ENCODE measurements at regions not wholly inside any gene's neighbourhood (a gene's known extent, or its start where the extent isn't known, plus 50 kb on each side); places are given as distances from the start of the nearest gene placed in this dataset.

GRCh38 chr4:36737691-36738090 is 456.3 kb downstream of the DTHD1 start:
- DNase-seq: no peak

GRCh38 chr4:36740796-36741310 is 459.4 kb downstream of the DTHD1 start:
- DNase-seq: no peak

DNA sequence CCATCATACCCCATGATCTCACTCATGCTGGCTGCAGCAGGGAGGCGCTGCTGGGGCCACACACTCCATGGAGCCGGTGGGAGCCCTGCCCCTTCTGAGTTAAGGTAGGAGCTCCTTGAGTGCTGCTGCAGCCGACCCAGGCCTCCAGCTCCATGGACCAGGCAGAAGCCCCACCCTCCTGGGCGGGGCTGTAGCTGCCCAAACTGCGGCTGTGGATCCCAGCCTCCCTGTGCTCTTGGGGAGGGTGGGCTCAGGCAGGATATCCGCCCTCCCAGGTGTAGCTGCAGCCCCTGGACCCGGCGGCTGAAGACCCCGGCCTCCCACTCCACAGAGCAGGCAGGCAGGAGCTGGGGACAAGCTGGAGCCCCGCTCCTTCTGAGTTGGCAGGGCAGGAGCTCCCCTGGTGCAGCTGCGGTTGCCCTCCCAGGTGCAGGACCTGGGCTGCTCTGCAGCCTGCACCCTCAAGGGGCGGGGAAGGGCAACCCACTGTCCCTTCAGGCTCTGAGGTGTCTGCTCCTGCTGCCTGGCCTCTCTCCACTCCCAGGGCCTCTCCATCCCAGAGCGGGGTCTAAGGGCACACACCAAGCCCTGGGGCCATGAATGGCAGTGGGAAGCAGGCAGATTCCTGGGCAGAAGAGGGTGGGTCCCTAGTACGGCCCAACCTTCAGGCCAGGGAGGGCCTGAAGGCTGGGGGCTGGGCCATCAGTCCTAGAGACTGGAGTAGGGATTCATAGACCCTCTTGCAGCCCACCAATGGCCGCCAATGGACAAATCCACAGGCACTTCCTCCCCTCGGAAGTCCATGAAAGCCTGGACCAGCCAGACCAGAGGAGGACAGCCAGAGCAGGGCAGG is 466.1 kb downstream of the DTHD1 start:
- DNase-seq: no peak

DNA sequence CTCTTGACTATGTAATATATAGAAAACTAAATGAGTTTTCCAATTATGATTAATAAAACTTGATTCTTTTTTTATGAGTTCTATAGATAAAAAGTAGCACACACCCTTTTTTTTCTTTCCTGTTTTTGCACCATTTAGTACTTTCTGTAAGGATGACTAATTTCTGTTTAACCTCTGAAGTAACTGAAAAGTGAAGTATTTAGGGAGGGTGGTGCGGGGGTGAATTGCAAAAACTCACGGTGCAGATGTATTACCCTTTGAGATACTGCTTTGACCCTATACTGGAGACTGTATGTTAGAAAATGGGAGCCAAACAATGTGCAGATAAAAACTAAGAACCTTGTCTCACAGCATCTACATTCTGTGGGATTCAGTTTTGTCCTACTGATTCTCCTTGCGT is 471.6 kb downstream of the DTHD1 start:
- DNase-seq: no peak

DNA sequence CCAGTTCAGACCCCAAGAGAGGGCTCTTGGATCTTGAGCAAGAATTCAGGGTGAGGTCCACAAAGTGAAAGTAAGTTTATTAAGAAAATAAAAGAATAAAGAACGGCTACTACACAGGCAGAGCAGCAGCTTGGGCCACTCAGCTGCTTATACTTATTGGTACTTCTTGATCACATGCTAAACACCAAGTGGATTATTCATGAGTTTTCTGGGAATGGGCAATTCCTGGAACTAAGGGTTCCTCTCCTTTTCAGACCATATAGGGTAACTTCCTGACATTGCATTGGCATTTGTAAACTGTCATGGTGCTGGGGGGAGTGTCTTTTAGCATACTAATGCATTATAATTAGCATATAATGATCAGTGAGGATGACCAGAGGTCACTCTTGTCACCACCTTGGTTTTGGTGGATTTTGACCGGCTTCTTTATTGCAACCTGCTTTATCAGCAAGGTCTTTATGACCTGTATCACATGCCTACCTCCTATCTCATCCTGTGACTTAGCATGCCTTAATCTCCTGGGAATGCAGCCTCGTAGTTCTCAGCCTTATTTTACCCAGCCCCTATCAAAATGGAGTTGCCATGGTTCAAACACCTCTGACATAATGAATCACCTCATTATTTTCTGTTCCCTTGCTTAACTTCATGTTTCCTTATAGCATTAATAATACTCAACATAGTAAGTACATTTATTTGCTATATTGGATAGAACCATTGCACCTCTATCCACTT is 476.3 kb downstream of the DTHD1 start:
- no peak for DNase-seq

- no peak for DNase-seq
Observed at GRCh38 chr4:36758312-36759178, 477.1 kb downstream of the DTHD1 start.

DNA sequence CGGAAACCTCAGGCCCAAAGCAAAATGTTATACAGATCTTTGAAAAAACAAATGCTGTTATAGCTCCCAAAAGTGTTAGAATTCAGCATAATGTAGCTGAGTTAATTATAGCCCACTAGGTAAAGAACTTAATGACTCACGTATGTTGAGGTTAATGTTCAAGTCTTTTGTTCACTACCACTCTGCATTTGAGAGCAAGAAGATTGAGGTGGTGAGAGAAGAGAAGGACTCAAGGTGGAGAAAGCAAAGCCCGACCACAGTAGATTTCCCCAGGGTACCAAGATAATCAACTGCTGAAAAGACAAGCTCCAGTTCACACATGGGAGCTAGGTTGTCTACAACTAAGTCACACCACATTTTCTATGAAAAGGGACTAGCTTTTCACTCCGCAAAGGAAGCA is 480.2 kb downstream of the DTHD1 start:
- DNase-seq: no peak

DNA sequence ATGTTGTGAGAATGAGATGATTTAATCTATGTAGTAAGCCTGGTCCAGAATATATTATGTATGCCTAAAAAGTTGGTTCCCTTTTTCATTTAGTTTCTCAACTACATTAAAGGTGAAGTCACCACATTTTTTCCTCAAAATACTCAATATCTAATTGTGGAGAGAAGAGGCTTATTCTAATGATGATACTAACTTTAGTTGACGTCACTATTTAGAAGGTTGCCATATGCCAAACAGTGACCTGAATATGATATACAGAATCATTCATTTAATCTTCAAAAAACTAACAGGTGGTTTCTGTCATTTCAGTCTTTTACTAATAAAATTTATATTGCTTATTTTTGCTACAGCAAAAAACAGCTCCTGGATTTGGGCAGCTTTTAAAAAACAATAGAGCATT is 480.7 kb upstream of the NWD2 start:
- no peak for DNase-seq

DNA sequence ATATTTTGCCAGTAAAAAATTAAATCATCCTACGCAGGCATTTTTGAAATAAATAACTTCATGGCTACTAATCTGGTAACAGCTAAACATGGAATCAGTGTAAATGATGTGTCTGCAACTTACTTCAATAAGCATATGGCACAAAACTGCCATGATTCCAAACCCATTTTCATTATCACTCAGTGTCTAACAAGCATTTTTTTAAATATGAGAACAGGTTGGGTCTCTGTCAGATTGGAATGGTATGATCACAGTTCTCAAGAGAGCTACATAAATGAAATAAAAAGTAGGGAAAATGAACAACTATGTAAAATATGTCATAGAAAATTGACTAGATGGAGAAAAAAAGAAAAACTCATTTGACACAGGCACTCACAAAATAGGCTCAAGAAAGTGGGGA is 476.9 kb upstream of the NWD2 start:
- no peak for DNase-seq

GRCh38 chr4:36771411-36772153 is 473.0 kb upstream of the NWD2 start:
- DNase-seq: no peak

- DNase-seq: no peak
Observed at GRCh38 chr4:36772154-36772516, 472.4 kb upstream of the NWD2 start.

DNA sequence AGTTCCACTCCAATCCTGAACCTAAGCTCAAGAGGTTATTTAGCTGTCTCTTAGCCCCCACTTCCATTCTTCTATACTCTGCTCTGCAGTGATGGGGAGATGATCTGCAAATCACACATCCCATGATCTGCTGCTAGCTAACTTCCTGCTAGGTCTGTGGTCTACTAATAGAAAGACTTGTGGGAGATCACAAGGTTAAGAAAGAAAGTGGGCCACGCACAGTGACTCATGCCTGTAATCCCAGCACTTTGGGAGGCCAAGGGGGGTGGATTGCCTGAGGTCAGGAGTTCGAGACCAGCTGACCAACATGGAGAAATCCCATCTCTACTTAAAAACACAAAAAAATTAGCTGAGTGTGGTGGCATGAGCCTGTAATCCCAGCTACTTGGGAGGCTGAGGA is 471.1 kb upstream of the NWD2 start:
- DNase-seq: no peak

GRCh38 chr4:36775544-36775943 is 469.0 kb upstream of the NWD2 start:
- DNase-seq: no peak

DNA sequence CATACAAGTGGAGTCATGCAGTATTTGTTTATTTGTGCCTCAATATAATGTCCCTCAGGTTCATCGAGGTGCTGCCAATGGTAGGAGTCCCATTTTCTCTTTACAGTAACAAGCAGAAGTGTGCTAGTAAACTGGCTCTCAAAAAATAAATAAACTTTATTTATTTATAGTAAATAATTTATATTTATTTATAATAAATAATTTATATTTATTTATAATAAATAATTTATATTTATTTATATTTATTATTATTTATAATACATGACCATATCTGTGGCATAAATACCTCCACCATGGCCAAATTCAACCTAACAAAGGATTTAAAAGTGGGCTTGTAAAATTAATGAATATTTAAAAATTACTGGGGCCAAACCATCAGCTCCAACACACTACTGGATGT is 464.9 kb upstream of the NWD2 start:
- DNase-seq: no peak

GRCh38 chr4:36785973-36786372 is 458.6 kb upstream of the NWD2 start:
- DNase-seq: no peak

DNA sequence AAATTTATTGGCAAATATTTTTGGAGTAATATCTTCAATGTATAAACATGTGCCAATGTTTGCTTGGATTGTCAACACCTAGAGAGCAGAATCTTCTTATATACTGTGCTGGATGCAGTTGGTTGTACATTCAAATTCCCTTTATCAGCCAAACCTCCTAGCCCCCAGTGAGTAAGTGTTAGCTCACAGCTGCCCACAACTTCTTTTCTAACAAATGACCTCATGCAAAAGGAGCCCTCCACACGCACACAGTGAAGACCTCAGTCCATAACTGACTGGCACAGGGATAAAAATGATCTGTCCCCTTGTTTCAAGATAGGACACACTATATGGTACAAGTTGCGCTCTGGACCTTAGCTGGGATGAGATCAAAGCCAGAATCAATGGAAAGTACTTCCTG is 458.0 kb upstream of the NWD2 start:
- no peak for DNase-seq

DNA sequence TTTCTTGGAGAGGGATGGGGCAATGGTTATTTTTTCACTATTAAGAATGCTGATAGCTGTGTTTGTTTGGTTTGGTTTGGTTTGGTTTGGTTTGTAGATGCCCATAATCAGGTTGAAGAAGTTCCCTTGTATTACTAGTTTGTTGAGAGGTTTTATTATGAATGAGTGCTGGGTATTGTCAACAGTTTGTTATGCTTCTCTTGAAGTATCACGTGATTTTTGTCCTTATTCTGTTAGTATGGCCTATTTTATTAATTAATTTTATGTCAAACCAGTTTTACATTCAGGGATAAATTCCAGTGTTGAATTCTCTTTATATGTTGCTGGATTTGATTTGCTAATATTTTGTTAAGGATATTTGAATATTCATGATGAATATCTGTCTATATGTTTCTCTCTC is 449.8 kb upstream of the NWD2 start:
- no peak for DNase-seq

GRCh38 chr4:36812149-36812548 is 432.4 kb upstream of the NWD2 start:
- DNase-seq: no peak

DNA sequence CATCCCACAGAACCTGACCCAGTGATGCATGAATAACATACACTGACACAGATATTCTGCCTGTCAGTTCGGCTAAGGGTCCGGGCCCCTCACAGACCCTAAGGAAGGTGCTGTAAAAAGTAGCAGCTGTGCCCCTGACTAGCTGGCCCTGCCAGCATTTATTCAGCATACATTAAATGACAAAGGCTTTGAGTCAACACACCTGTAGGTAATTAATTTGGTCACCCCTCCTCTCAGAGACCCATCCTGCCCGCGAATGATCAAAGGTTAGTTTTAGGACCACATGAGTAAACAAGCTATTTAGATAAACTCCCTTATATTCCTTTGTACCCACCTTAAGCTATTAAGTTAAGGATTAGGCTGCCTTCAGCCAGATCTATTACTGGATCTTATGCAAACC is 429.0 kb upstream of the NWD2 start:
- no peak for DNase-seq

DNA sequence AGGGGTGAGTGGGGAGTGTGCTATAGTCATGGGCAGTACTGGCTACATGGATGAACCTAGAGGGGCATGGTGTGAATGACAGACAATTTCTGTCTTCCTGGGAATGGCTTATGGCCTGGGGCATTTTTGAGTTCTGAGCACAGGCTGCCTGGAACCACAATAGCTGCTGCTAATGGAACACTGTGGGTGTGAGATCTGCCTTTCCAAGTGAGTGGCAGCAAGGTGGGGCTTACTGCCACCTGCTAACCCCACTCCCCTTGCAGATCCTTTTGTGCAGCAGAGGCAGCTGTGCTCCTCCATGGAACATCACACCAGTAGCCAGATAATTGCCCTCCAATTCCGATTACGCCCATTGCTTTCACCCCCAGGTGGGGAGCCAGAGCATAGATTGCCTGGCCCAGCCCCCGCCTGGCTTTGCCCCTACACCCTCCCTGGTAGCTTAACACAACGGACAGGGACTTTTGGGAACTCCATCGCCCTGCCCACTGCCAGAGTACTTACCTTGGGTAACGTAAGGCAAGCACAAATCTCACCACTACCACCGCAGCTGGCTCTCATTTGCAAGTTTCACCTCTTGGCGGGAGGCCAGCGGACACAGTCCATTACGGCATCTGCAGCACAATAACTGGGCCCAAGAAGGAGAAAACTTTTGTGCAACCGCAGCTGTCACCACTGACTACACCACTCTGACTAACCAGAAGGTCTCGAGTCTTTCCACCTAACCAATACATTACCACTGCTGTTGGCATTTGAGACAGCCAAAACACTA is 421.2 kb upstream of the NWD2 start:
- no peak for DNase-seq

DNA sequence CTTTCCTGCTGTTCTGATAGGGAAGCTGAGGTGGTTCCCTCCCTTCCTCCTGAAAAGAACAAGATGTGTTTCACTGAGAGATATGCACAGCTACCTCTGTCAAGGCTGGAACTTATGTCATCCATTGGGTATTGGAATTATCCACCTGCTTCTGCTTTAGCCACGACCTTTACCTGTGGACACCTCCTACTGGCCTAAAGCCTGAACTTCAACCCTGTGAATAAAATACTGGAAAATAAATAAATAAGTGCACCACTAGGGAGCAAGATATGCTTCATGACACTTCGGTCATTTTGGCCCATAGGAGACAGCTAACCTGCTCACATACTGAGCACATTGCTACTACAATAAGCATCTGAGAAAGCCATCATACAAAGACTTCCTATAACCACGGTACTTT is 419.9 kb upstream of the NWD2 start:
- no peak for DNase-seq

- no peak for DNase-seq
Observed at GRCh38 chr4:36835246-36835645, 409.3 kb upstream of the NWD2 start.

All from activated gamma-delta T cell treated with Interleukin-2 at 50 U/mL for 16 hours (primary cell).